ENCODE measurements at regions not wholly inside any gene's neighbourhood (a gene's known extent, or its start where the extent isn't known, plus 50 kb on each side); places are given as distances from the start of the nearest gene placed in this dataset.

- TF ChIP-seq CTCF (IDR thresholded peaks at IDR 0.05) (no peak), EZH2 (IDR thresholded peaks at IDR 0.05) (no peak), EZH2phosphoT487 (IDR thresholded peaks at IDR 0.05) (no peak)
Observed at GRCh38 chr14:47919997-47920396, 244.6 kb upstream of the MDGA2 start.

Data from neural progenitor cell (in vitro differentiated cells).